VCaP (cell line): ENCODE measurements at regions not wholly inside any gene's neighbourhood (a gene's known extent, or its start where the extent isn't known, plus 50 kb on each side); places are given as distances from the start of the nearest gene placed in this dataset.
"Not testable (repeated sequence)": the region's sequence is repeated elsewhere in the genome, so short reads cannot be mapped to it uniquely, and the experiment has no call there.

ENCODE experiments used
- H3K27ac ChIP-seq: fragments of 450-650 bp; 2 replicates; pipeline ENCODE4 v1.5.1; 2017

- not testable (repeated sequence) for H3K27ac ChIP-seq
Observed at GRCh38 chr16:29355339-29356059, 51.0 kb downstream of the NPIPB11 start.

GRCh38 chr16:29354449-29354848 is 52.1 kb downstream of the NPIPB11 start:
- H3K27ac ChIP-seq, result not testable (repeated sequence)

GRCh38 chr16:29352617-29352999 is 53.9 kb downstream of the NPIPB11 start:
- H3K27ac ChIP-seq, result not testable (repeated sequence)

GRCh38 chr16:29351970-29352616 is 54.4 kb downstream of the NPIPB11 start:
- H3K27ac ChIP-seq, result not testable (repeated sequence)

GRCh38 chr16:29351271-29351969 is 55.1 kb downstream of the NPIPB11 start:
- not testable (repeated sequence) for H3K27ac ChIP-seq

DNA sequence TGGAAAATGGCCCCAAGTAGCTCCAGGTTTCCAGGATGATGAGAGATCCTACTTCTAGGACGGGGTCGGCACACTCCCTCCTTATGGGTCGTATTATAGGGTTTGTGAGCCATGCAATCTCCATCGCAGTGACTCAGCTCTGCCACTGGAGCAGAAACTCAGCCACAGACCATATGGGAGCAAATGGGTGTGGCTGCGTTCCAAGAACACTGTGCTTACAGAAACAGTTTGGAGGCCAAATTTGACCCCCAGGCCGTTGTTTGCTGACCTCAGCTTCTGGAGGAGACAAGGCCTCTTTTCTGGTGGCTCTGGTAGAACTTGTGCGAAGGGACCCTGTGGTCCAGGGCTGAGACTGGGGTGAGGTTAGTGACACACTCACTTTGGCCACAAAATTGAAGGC is 56.5 kb downstream of the NPIPB11 start:
- H3K27ac ChIP-seq, result not testable (repeated sequence)

- not testable (repeated sequence) for H3K27ac ChIP-seq
Observed at GRCh38 chr16:29348748-29349147, 57.8 kb downstream of the NPIPB11 start.

DNA sequence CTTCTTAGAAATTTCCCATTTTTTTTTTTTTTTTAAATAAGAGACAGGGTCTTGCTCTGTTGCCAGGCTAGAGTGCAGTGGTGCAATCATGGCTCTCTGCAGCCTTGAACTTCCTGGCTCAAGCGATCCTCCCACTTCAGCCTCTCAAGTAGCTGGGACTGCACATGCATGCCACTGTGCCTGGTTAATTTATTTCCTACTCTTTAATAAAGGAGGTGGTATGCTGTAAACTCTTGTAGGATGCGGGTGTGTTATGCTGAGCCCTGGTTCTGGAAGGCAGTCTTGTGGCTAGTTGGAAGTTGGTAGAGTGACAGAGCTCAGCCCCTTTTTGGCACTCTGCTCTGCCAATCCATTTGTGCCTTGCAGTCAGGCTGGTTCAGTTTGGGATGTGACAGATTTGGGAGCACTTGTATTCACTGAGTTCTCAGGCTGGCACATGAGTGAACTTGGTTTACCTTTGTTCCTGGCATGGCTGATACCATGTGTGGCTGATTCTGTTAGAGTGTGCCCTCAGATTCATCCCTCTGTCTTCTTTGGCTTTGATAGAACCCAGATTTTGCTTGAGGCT is 58.3 kb downstream of the NPIPB11 start:
- not testable (repeated sequence) for H3K27ac ChIP-seq

DNA sequence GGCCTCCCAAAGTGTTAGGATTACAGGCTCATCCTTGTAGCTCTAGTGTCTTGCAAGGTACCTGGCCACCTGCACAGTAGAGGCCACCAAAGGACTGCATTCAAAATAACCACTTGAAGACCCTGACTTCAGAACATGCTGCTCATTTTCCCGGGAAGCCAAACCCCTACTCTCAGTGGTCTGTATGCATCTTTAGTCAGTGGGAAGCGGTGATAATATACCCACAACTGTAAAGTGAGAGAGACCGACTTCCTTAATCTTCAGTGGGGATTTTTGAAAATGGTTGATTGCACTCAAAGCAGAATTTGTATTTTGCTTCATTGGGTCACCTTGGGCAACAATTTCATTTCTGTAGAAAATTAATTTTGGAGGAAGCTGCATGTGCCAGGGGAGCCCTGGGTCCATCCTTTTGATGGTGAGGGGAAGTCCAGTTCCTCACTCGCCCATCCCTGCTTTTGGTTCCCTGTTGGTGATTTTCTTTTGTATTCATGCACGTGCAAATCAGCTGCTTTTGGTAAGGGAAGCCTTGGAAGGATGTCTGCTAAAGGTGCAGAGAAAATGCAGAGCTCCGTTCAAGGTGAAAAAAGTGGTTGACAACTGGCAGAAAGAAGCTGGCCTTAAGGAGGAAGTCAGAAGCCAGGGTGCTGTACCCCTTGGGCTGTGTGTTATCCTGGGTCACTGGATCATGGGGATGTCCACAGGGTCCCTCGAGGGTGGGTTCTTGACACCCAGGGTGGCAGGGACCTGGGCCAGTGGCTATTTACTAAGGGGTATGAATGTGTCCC is 59.5 kb downstream of the NPIPB11 start:
- H3K27ac ChIP-seq, result not testable (repeated sequence)

GRCh38 chr16:29346203-29346602 is 60.3 kb downstream of the NPIPB11 start:
- not testable (repeated sequence) for H3K27ac ChIP-seq

GRCh38 chr16:29342937-29343336 is 63.6 kb downstream of the NPIPB11 start:
- not testable (repeated sequence) for H3K27ac ChIP-seq

DNA sequence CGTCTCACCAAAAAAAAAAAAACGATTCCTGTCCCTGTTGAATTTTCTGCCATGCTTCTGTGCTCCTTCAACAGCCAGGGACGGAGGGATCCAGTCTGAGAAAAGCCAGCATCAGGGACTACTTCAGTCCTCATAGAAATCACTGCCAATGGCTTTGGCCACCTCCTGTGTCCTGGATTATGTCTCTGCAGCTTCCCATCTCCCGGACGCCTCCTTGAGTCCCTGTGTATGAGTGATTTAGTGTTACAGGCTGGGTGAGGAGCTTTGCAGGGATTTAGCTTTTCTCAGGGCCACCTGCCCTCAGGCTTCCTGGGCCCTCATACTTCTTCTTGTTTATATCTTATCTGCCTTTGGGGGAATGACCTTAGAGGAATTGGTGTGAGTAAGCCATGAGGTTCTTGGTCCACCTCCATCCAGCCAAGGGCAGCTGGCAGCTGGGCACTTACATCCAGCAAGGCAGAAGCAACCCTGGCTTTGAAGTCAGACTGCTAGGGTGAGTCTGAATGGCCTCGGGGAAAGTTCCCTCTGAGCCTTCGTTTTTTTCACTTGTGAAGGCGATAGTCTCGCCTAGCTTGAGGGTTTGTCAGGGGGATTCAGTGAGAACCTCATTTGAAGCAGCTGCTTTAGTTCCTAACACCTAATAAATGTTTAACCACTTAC is 65.6 kb downstream of the NPIPB11 start:
- not testable (repeated sequence) for H3K27ac ChIP-seq

GRCh38 chr16:29340235-29340634 is 66.3 kb downstream of the NPIPB11 start:
- not testable (repeated sequence) for H3K27ac ChIP-seq

DNA sequence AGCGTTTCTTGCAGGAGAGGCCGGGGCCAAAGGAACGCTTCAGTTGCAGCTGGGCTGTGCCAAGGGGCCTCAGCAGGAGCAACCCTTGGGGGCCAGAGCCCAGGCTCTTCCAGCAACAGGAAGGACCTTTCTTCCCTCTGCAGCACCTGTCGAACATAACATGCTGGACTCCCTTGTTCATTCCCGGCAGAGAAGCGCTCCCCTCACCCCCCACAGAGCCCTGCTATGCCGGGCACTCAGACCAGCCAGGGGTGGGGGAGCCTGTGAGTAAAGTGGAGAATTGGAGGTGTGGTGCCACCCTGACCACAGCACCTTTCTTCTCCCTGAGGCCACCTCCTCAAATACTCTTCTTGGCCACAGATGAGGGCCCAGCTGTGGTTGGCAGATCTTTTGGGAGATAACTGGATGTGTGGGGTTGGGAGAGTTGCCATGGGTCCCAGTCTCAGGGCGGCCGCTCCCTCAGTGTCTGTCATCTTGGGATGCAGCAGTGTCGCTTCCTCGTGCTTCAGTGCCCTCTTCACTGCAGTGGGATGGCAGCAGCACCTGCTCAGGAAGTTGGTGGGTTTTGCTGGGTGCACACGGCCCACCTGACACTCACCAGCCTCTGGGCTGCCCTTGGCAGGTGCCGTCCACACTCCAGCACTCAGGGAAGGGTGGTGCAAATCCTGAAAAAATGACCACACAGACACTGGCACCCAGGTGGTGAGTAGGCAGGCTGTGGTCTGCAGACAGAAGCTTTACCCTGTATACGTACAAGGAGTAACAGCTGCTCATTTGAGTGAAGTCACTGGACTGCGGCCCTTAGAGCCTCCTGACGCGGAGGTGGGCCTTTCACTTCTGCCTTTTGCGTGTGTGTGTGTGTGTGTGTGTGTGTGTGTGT is 67.5 kb downstream of the NPIPB11 start:
- not testable (repeated sequence) for H3K27ac ChIP-seq

GRCh38 chr16:29337385-29337901 is 69.1 kb downstream of the NPIPB11 start:
- H3K27ac ChIP-seq, result not testable (repeated sequence)

GRCh38 chr16:29335549-29335846 is 71.0 kb downstream of the NPIPB11 start:
- H3K27ac ChIP-seq, result not testable (repeated sequence)

GRCh38 chr16:29334776-29335548 is 71.5 kb downstream of the NPIPB11 start:
- H3K27ac ChIP-seq, result not testable (repeated sequence)

DNA sequence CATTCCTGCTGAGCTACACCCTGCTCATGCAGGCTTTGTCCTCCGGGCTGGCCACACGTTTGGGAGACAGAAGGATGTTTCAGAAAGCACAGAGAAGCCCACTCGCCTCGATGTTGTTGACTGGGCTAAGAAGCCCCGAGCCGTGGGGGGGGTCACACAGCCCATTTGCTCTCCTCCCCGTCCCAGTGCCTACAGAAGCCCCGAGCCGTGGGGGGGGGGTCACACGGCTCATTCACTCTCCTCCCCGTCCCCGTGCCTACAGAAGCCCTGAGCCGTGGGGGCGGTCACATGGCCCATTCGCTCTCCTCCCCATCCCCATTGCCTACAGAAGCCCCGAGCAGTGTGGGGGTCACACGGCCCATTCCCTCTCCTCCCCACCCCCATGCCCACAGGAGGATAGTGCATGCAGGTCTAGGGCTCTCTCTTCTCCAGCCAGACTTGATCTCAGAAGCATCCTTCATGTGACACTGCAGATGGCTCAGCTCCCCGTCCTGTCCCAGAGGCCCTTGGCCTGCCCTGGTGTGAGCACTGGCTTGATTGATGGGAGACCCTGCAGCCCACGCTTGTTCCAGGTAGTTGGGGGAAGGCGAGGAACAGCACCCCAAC is 72.9 kb downstream of the NPIPB11 start:
- not testable (repeated sequence) for H3K27ac ChIP-seq

GRCh38 chr16:29330623-29331022 is 75.9 kb downstream of the NPIPB11 start:
- H3K27ac ChIP-seq, result not testable (repeated sequence)
